SK-N-SH treated with all-trans-retinoic acid at 6 μM for 48 hours (cell line): ENCODE measurements at regions not wholly inside any gene's neighbourhood (a gene's known extent, or its start where the extent isn't known, plus 50 kb on each side); places are given as distances from the start of the nearest gene placed in this dataset.

Source experiments
- BACH2 ChIP-seq: fragments of 250-450 bp; sonication (Bioruptor Pico); IDR thresholded peaks from 2 replicates; pipeline ENCODE4 v1.9.0; 2021; ENCODE audit warnings: mild to moderate bottlenecking, borderline replicate concordance
- CSRNP3 ChIP-seq: fragments of 250-450 bp; sonication (Bioruptor Pico); IDR thresholded peaks from 2 replicates; pipeline ENCODE4 v1.5.1; 2021; ENCODE audit warnings: mild to moderate bottlenecking, moderate library complexity
- PATZ1 ChIP-seq: fragments of 250-450 bp; sonication (Bioruptor Pico); IDR thresholded peaks from 2 replicates; pipeline ENCODE4 v1.8.0; 2020; ENCODE audit warnings: mild to moderate bottlenecking, moderate library complexity, borderline replicate concordance
- POU6F1 ChIP-seq: fragments of 250-450 bp; sonication (Bioruptor Pico); IDR thresholded peaks from 2 replicates; pipeline ENCODE4 v1.8.0; 2021; ENCODE audit warnings: low read depth, mild to moderate bottlenecking, moderate library complexity, borderline replicate concordance
- TCF4 ChIP-seq: fragments of 250-450 bp; sonication (Bioruptor Pico); IDR thresholded peaks from 2 replicates; pipeline ENCODE4 v1.8.0; 2021; ENCODE audit warnings: mild to moderate bottlenecking, moderate library complexity, borderline replicate concordance
- TOX ChIP-seq: fragments of 250-450 bp; sonication (Bioruptor Pico); IDR thresholded peaks from 2 replicates; pipeline ENCODE4 v1.8.0; 2021; ENCODE audit warnings: mild to moderate bottlenecking, moderate library complexity, borderline replicate concordance
- ZC3H10 ChIP-seq: fragments of 250-450 bp; sonication (Bioruptor Pico); IDR thresholded peaks from 2 replicates; pipeline ENCODE4 v1.5.1; 2021; ENCODE audit warnings: mild to moderate bottlenecking, moderate library complexity
- ZFP30 ChIP-seq: fragments of 450-650 bp; formaldehyde crosslinking; IDR thresholded peaks from 2 replicates; pipeline ENCODE4 v1.5.0; 2022; ENCODE audit warnings: mild to moderate bottlenecking, moderate library complexity
- ZNF565 ChIP-seq: fragments of 450-650 bp; formaldehyde crosslinking; conservative IDR thresholded peaks from 2 replicates; pipeline ENCODE4 v1.5.0; 2020; ENCODE audit warnings: low read depth, mild to moderate bottlenecking, moderate library complexity

- TF ChIP-seq TOX: no peak
- TF ChIP-seq PATZ1 (CRISPR knock-in tag): no peak
- no peak for TF ChIP-seq CSRNP3
- TF ChIP-seq ZC3H10 (CRISPR knock-in tag): no peak
- TF ChIP-seq TCF4 (CRISPR knock-in tag): no peak
- no peak for TF ChIP-seq POU6F1 (CRISPR knock-in tag)
- no peak for TF ChIP-seq BACH2
- no peak for TF ChIP-seq ZNF565 (CRISPR knock-in tag)
- TF ChIP-seq ZFP30 (CRISPR knock-in tag): no peak
These were observed 1843.5 kb upstream of the AGA start for GRCh38 chr4:179285696-179286095.
